Astrocyte (in vitro differentiated cells and primary cell): ENCODE measurements at regions not wholly inside any gene's neighbourhood (a gene's known extent, or its start where the extent isn't known, plus 50 kb on each side); places are given as distances from the start of the nearest gene placed in this dataset.

Experiments
- EZH2 ChIP-seq: IDR thresholded peaks from 2 replicates; pipeline ENCODE4 v1.6.1; 2012; ENCODE audit warnings: mild to moderate bottlenecking, low read length, inconsistent platforms; ENCODE audit not compliant: insufficient read depth
- TF ChIP-seq, protein P1 (sequence below): IDR thresholded peaks from 2 replicates; pipeline ENCODE4 v1.5.1; 2011; ENCODE audit warnings: low read depth, mild to moderate bottlenecking, inconsistent platforms, low read length, moderate library complexity; ENCODE audit not compliant: insufficient read depth

GRCh38 chrX:63458981-63459380 is 107.8 kb upstream of the SPIN4 start:
- TF ChIP-seq, protein P1, sequence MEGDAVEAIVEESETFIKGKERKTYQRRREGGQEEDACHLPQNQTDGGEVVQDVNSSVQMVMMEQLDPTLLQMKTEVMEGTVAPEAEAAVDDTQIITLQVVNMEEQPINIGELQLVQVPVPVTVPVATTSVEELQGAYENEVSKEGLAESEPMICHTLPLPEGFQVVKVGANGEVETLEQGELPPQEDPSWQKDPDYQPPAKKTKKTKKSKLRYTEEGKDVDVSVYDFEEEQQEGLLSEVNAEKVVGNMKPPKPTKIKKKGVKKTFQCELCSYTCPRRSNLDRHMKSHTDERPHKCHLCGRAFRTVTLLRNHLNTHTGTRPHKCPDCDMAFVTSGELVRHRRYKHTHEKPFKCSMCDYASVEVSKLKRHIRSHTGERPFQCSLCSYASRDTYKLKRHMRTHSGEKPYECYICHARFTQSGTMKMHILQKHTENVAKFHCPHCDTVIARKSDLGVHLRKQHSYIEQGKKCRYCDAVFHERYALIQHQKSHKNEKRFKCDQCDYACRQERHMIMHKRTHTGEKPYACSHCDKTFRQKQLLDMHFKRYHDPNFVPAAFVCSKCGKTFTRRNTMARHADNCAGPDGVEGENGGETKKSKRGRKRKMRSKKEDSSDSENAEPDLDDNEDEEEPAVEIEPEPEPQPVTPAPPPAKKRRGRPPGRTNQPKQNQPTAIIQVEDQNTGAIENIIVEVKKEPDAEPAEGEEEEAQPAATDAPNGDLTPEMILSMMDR: no peak
- TF ChIP-seq EZH2: no peak
